OCI-LY3 (cell line): ENCODE measurements at regions not wholly inside any gene's neighbourhood (a gene's known extent, or its start where the extent isn't known, plus 50 kb on each side); places are given as distances from the start of the nearest gene placed in this dataset.

Experiments
- H2AFZ ChIP-seq: fragments of 200-600, 300-600 bp; shearing (Covaris generic); 2 replicates; pipeline ENCODE4 v1.6.0; 2014; ENCODE audit warnings: antibody characterized with exemption, low read depth, low read length
- H3K27ac ChIP-seq: fragments of 200-600, 300-600 bp; sonication (generic); 2 replicates; pipeline ENCODE4 v1.5.1; 2014; ENCODE audit warnings: mild to moderate bottlenecking, low read length, moderate library complexity, mixed read lengths
- H3K27me3 ChIP-seq: fragments of 200-600, 300-600 bp; sonication (generic); 2 replicates; pipeline ENCODE4 v1.6.1; 2014; ENCODE audit warnings: low read depth, low read length, mixed read lengths
- H3K36me3 ChIP-seq: fragments of 200-600, 300-600 bp; sonication (generic); replicated peaks from 2 replicates; pipeline ENCODE3; 2014; ENCODE audit warnings: low read depth, low read length, mixed read lengths
- H3K4me1 ChIP-seq: fragments of 300-600, 200-600 bp; sonication (generic); 2 replicates; pipeline ENCODE4 v1.6.1; 2014; ENCODE audit warnings: low read length, mixed read lengths
- H3K4me2 ChIP-seq: fragments of 200-600, 300-600 bp; sonication (generic); 2 replicates; pipeline ENCODE4 v1.6.1; 2014; ENCODE audit warnings: low read length, mixed read lengths
- H3K4me3 ChIP-seq: fragments of 300-600, 200-600 bp; sonication (generic); 2 replicates; pipeline ENCODE4 v1.5.1; 2014; ENCODE audit warnings: antibody characterized with exemption, mild to moderate bottlenecking, low read length, moderate library complexity
- H3K79me2 ChIP-seq: fragments of 300-600, 200-600 bp; shearing (Covaris generic); 2 replicates; pipeline ENCODE4 v1.6.1; 2014; ENCODE audit warnings: mild to moderate bottlenecking, low read length, mixed read lengths
- H3K9ac ChIP-seq: fragments of 300-600, 200-600 bp; shearing (Covaris generic); 2 replicates; pipeline ENCODE4 v1.6.0; 2014; ENCODE audit warnings: mild to moderate bottlenecking, low read length, moderate library complexity
- H3K9me3 ChIP-seq: fragments of 200-600, 300-600 bp; shearing (Covaris generic); 2 replicates; pipeline ENCODE4 v1.6.1; 2014; ENCODE audit warnings: low read length, mixed read lengths; ENCODE audit not compliant: insufficient read depth
- H4K20me1 ChIP-seq: fragments of 200-600, 300-600 bp; sonication (generic); 2 replicates; pipeline ENCODE4 v1.6.1; 2016; ENCODE audit warnings: low read length, mixed read lengths; ENCODE audit not compliant: insufficient read depth
- EZH2phosphoT487 ChIP-seq: fragments of 200-600 bp; shearing (Covaris generic); IDR thresholded peaks from 2 replicates; pipeline ENCODE4 v1.6.1; 2018; ENCODE audit warnings: antibody characterized with exemption, mixed run types, low read depth
- TF ChIP-seq, protein P1 (sequence below): fragments of 200-600, 300-600 bp; sonication (generic); IDR thresholded peaks from 2 replicates; pipeline ENCODE4 v1.5.1; 2014; ENCODE audit warnings: antibody characterized with exemption, low read length, low read depth

DNA sequence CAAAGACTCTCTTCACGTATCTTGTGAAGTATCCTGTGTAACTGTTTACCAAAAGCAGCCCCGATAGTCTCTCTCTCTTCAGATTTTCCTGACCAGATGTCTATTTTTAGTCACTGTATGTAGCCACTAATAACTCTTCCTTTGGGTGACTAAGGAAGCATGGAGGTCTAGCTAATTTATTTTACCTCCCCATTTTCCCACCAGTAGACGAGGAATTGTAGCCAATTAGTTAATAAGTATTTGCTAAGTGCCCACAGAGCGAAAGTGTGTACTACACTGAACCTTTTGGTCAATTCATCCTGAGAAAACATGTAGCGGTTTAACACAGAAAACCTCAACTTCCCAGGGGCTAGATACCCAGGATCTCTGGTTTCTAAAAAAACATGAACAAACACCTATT, 180.6 kb downstream of the TBX18 start:
- Histone ChIP-seq H3K27me3 (no peaks in the 10 kb centered on the region), H4K20me1 (no peaks in the 10 kb centered on the region), H3K4me1 (peaks cover 28% of the 10 kb centered on the region), H3K4me3 (no peak overlapping the region), H3K36me3 (no peaks in the 10 kb centered on the region), H3K79me2 (no peaks in the 10 kb centered on the region), H3K9me3 (peaks cover 5% of the 10 kb centered on the region; the same call in 1 of the 2 replicates), H2AFZ (no peak overlapping the region), H3K4me2 (no peak overlapping the region), H3K27ac (no peak overlapping the region), H3K9ac (no peak overlapping the region)
- TF ChIP-seq, protein P1, sequence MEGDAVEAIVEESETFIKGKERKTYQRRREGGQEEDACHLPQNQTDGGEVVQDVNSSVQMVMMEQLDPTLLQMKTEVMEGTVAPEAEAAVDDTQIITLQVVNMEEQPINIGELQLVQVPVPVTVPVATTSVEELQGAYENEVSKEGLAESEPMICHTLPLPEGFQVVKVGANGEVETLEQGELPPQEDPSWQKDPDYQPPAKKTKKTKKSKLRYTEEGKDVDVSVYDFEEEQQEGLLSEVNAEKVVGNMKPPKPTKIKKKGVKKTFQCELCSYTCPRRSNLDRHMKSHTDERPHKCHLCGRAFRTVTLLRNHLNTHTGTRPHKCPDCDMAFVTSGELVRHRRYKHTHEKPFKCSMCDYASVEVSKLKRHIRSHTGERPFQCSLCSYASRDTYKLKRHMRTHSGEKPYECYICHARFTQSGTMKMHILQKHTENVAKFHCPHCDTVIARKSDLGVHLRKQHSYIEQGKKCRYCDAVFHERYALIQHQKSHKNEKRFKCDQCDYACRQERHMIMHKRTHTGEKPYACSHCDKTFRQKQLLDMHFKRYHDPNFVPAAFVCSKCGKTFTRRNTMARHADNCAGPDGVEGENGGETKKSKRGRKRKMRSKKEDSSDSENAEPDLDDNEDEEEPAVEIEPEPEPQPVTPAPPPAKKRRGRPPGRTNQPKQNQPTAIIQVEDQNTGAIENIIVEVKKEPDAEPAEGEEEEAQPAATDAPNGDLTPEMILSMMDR: no peak
- no peak for TF ChIP-seq EZH2phosphoT487

DNA sequence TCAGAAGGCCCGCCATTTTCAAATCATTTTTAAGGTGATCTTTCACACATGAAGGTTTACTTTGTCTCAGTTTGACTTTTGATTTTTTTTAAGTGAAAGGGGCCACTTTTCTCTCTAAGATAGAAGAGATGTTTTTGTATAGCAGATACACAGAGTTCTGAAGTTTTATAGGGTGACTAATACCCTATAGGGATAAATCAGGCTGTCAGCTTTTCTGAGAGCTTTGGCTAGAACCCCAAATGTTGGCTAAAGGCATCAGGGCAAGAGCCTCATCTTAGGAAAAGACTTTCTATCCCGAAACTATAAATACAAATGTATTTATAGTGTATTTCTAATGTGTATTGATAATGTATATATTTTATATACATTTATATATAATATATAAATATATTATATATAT, 181.4 kb downstream of the TBX18 start:
- H4K20me1 ChIP-seq: no peaks in the 10 kb centered on the region
- TF ChIP-seq, protein P1: no peak
- no peak for TF ChIP-seq EZH2phosphoT487
- H2AFZ ChIP-seq: peak overlapping the region; percentile 33; the same call in 1 of the 2 replicates
- H3K9me3 ChIP-seq: peaks cover 8% of the 10 kb centered on the region; the same call in 1 of the 2 replicates
- no peak overlapping the region for H3K9ac ChIP-seq
- H3K79me2 ChIP-seq: no peaks in the 10 kb centered on the region
- H3K27me3 ChIP-seq: no peaks in the 10 kb centered on the region
- H3K36me3 ChIP-seq: no peaks in the 10 kb centered on the region
- 0 out of 2 replicates have a peak overlapping the region, but pooled peaks have one; percentile 44 for H3K4me2 ChIP-seq
- peaks cover 28% of the 10 kb centered on the region for H3K4me1 ChIP-seq
- no peak overlapping the region for H3K4me3 ChIP-seq
- no peak overlapping the region for H3K27ac ChIP-seq

DNA sequence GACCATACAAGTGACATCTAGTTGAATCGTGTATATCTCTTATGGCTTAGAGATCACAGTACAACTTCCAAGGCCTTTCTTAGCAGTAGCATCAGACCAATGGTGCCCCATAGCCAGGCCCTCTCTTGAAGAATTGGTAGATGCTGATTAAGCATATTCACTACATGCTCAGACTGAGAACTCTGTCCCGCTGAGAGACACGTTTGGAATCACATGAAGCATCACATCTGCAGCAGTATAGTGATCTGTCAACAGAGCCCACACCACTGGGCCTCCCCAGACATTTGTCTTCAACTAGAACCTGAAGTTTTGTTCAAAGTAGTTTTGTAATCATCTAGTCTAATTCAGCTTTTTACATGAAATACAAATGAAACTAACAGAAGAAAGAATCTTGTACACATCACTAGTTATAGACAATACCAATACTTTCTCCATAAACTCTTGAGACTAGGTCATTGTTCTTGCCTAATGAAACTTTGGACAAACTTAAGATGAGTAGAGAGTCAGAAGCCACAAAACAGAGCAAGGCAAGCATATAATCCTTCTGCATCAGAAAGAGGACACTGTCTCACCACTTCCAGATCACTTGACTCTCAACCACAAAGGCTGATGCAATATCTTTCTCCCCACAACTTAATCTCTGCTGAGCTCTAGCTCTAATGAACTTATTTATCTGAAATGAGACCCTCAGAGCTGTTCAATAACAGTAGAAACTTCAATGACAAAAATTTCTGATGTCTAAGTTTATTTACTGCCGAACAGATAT, 182.7 kb downstream of the TBX18 start:
- Histone ChIP-seq H2AFZ (peak overlapping the region; percentile 40), H3K4me3 (no peak overlapping the region), H3K79me2 (no peaks in the 10 kb centered on the region), H3K4me2 (peak overlapping the region; percentile 44), H4K20me1 (no peaks in the 10 kb centered on the region), H3K27me3 (no peaks in the 10 kb centered on the region), H3K4me1 (peaks cover 28% of the 10 kb centered on the region), H3K27ac (peak overlapping the region; percentile 42), H3K36me3 (no peaks in the 10 kb centered on the region), H3K9ac (0 out of 2 replicates have a peak overlapping the region, but pooled peaks have one; percentile 4), H3K9me3 (peaks cover 8% of the 10 kb centered on the region; the same call in 1 of the 2 replicates)
- no peak for TF ChIP-seq EZH2phosphoT487
- TF ChIP-seq, protein P1: no peak; the same call in 1 of the 2 replicates

DNA sequence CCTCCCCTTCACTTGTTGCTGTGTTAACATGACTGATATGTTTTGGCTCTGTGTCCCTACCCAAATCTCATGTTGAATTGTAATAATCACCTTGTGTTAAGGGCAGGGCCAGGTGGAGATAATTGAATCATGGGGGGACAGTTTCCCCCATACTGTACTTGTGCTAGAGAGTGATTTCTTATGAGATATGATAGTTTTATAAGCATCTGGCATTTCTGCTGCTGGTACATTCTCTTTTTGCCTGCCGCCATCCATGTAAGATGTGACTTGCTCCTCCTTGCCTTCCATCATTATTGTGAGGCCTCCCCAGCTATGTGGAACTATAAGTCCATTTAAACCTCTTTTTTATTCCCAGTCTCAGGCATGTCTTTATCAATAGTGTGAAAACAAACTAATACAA, 185.0 kb downstream of the TBX18 start:
- Histone ChIP-seq H3K79me2 (no peaks in the 10 kb centered on the region), H3K4me3 (no peak overlapping the region), H2AFZ (no peak overlapping the region), H4K20me1 (no peaks in the 10 kb centered on the region), H3K4me2 (no peak overlapping the region), H3K9ac (no peak overlapping the region), H3K9me3 (peaks cover 8% of the 10 kb centered on the region; the same call in 1 of the 2 replicates), H3K27ac (no peak overlapping the region), H3K4me1 (peaks cover 31% of the 10 kb centered on the region), H3K27me3 (no peaks in the 10 kb centered on the region), H3K36me3 (no peaks in the 10 kb centered on the region)
- TF ChIP-seq EZH2phosphoT487: no peak
- TF ChIP-seq, protein P1: no peak
